CD4-positive, alpha-beta T cell treated with Interleukin-6 at 100 ng/mL for 8 hours (primary cell): ENCODE measurements at regions not wholly inside any gene's neighbourhood (a gene's known extent, or its start where the extent isn't known, plus 50 kb on each side); places are given as distances from the start of the nearest gene placed in this dataset.
"Not testable (repeated sequence)": the region's sequence is repeated elsewhere in the genome, so short reads cannot be mapped to it uniquely, and the experiment has no call there.

ENCODE experiments used
- DNase-seq: peaks from one replicate; pipeline ENCODE4 v3.0.0-alpha.2; 2020; ENCODE audit warnings: mixed read lengths, low spot score

DNA sequence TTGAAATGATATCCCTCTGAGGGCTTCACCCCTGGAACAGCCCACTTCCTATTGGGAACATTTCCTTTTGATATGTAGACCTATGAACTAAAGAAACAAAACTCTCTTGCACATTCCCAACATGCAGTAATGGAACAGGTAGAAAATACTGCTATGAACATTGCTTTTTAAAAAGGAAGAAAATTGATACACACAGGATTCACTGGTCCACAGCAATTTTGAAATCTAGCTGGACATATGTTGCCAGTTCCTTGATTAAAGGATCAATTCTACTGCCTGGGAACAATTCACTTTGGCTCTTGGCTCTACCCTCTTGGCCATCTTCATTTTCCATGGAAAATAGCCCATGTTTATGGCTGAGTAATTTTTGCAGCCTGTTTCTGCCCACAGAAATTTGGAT, 74.9 kb upstream of the ZNF280D start:
- no peak for DNase-seq

DNA sequence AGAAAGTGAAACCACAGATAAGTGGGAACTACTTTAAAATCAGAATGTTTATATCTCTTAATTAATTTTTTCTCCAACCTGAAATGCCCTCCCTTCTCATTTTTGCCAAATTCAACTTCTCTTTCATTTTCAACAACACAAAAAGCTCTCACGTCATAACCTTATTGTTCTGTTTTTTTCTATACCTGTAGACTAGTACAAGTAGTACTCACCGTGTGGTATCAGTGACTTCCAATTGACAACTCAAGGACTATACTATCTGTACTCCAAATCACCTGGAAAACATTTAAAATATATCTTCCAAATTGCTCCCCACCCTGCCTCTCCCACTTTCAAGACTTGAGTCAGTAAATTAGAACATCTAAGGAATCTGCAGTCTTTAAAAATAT, 72.8 kb upstream of the ZNF280D start:
- DNase-seq, result no peak

DNA sequence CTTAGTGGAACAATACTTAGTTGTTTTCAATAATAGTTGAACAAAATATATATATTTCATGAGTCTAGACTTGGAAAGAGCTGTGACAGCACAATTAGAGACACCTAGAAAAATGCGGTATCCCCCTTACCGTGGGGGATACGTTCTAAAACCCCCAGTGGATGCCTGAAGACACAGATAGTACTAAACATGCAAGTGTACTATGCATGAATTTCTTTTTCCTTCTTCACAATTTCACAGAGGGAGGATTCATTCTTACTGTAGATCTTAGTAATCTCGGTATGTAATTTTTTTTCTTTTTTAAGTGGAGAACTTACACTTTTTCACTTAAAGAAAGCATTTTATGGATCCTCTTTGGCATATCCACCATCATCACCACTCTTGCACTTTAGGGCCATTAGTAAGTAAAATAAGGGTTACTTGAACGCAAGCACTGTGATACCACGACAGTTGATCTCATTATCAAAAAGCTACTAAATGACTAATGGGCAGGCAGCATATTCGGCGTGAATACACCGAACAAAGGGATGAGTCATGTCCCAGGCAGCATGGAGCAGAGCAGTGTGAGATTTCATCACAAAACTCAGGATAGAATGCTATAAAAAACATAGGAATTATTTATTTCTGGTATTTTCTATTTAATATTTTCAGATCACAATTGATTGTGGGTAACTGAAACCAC, 72.3 kb upstream of the ZNF280D start:
- no peak for DNase-seq

DNA sequence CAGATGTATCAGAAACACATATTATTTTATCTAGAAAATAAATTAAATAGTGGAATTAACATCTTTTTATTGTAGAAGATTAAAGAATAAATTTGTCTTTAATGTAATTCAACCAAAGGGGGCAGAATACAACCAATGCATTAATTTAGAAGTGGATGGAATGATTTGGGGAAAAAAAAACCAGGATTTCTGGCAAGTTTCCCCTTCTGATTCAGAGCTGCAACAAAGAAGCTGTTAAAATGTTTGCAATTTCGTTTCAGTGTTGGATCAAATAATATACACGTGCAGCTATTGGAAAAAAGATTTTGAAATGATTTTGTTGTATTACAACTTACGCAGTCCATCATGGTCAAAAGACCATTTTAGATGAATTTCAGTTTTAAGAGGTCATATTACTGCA, 71.6 kb upstream of the ZNF280D start:
- DNase-seq, result no peak

DNA sequence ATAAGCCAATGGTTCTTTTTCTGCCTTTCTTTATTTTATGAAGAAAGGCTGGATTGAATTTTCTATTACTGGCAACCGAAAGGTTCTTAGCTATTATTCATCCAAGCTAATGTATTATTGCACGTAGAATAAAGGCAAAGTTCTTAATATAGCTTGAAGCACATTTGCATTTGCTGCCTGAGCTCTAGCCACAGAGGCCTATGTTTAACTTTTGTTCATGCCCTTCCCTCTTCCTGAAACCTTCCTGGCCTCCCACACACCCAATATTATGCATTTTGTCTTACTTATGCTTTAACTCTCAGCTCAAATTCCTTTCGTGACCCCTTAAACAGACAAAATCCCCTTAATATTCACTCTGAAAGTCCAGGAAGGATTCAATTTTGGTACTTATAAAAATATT, 71.0 kb upstream of the ZNF280D start:
- no peak for DNase-seq

DNA sequence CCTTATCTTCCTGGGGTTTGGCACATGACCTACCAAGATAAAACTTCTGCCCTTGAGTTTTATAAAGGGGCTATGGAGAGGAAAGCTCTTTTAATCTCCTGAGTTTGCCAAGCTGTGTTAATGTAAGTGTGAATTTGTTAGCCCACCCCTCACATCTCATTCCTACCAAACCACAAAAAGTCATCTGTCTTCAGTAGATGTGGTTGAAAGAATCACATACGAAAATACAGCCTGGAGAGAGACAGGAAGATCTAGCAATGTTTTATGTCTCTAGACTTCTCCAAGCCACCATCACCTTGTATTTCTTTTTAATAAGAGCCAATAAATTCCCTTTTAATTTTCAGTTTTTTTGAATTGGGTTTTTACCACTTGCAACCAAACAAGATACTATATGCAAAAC, 68.9 kb upstream of the ZNF280D start:
- no peak for DNase-seq

DNA sequence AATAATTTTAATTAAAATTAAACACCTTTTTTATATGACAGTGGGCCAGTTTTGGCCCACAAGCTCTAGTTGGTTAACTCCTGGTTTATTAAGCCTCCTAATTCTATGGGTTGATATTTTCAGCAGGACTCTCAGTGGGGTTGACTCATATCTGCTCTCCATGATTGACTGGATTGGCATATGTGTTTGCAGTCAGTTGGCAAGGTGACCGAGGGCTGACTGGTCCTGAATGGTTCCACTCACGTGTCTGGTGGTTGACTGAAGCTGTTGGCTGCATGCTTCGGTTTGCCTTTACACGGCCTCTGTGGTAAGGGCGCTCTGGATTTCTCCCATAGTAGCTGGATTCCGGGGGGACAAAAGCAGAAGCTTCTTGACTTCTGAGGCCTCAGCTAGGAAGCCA, 65.3 kb upstream of the ZNF280D start:
- DNase-seq, result no peak

DNA sequence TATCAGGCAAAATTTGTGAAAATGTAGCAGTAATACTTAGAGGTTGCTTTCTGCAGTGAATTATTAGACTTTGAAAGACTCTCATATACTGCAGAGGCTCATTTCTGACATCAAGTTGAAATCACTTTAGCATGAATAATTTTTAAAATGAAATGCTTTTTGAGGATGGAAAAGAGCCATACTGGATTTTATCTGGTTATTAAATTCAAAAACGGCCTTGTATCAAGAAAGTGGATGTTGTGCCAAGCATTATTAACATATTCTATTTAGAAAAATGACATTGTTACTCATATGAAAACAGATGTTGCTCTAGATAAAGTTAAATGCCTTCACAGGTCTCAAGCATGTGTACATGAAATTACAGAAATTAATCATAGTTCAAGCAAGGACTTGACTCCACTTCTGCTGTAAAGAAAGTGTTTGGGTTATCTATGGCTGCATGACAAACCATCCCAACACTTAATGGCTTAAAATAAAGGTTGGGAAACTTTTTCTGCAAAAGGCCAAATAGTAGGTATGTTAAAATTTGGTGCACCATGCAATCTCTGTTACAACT, 64.5 kb upstream of the ZNF280D start:
- no peak for DNase-seq

DNA sequence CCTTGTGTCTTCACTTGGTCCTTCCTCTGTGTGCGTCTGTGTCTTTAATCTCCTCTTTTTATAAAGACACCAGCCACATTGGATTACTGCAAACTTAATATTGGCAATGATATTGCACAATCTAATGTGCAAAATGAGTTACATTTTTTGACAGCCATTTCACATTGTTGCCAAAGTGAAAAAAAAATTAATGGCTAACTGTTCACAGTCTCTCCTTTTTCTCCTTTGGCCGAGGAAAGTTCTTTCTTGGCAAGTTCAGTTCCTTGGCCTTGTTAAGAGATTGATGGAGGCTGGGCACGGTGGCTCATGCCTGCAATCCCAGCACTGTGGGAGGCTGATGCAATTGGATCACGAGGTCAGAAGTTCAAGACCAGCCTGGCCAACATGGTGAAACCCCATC, 62.2 kb upstream of the ZNF280D start:
- no peak for DNase-seq

DNA sequence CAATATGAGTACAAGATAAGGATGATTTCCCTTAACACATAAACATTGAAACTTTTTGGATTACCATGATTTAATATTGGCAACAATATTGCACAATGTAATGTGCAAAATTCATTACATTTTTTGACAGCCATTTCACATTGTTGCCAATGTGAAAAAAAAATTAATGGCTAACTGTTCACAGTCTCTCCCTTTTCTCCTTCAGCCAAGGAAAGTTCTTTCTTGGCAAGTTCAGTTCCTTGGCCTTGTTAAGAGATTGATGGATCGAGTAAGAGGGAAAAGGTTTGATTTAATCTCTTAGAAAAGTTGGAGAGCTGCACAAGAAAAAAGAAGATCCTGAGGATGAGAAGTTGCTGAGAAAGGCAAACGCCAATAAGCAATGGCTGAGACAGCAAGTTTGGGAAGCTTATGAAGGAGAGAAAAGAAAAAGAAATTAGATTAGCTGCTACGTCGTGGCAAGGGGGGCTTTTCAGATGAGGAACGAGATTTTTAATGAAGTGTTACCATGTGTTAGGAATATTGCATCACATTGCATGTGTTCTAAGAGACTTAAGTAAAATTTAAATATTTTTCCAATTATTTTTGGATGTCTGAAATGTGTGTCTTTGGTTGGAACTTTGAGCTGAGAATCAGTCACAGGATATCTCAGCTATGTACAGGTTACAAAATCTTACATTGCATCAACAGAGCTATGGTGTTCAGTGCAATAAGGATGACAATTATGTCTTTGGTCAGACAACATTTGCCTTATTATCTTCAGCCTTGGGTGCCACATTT, 61.4 kb upstream of the ZNF280D start:
- no peak for DNase-seq

DNA sequence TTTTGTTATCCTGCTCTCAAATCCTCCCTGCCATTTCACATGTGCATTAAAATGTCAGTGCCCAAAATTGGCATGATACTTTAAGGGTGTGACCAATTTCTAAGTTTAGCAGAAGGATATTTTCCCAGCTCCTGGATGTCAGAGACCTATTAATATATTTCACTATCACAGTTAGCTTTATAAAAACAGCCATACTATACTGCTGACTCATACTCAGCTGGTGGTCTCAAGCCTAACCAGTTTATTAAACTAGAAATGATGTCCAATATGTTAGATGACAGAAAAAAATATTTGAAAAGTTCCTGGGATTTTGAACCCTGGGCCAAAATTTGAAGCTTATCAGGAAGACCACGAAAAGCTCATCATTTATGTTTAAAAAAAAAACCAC, 60.9 kb upstream of the ZNF280D start:
- DNase-seq, result no peak

DNA sequence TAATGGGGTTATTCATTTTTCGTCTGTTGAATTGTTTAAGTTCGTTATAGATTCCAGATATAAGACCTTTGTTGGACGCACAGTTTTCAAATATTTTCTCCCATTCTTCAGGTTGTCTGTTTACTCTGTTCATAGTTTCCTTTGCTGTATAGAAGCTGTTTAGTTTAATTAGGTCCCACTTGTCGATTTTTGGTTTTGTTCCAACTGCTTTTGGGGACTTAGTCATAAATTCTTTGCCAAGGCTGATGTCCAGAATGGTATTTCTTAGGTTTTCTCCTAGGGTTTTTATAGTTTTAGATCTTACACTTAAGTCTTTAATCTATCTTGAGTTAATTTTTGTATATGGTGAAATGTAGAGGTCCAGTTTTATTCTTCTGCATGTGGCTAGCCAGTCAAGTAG, 58.9 kb upstream of the ZNF280D start:
- no peak for DNase-seq

DNA sequence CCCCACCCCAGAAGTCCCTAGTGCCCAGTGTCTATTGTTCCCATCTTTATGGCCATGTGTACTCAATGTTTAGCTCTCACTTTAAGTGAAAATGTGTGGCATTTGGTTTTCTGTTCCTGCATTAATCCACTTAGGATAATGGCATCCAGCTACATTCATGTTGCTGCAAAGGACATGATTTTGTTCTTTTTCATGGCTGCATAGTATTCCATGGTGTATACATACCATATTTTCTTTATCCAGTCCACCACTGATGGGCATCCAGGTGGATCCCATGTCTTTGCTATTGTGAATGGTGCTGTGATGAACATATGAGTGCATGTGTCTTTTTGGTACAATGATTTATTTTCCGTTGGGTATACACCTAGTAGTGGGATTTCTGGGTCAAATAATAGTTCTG, 58.2 kb upstream of the ZNF280D start:
- DNase-seq, result not testable (repeated sequence)

DNA sequence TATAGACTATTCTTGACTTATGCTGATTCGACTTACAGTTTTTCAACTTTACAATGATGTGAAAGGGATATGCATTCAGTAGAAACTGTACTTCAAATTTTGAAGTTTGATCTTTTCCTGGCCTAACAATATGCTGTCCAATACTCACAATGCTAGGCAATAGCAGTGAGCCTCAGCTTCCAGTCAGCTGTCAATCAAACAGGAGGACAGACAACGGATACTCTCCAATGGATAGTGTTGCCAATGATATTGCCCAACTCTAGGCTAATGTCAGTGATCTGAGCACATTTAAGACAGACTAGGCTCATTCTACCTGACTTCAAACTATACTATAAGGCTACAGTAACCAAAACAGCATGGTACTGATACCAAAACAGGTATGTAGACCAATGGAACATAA, 55.0 kb upstream of the ZNF280D start:
- DNase-seq, result no peak

DNA sequence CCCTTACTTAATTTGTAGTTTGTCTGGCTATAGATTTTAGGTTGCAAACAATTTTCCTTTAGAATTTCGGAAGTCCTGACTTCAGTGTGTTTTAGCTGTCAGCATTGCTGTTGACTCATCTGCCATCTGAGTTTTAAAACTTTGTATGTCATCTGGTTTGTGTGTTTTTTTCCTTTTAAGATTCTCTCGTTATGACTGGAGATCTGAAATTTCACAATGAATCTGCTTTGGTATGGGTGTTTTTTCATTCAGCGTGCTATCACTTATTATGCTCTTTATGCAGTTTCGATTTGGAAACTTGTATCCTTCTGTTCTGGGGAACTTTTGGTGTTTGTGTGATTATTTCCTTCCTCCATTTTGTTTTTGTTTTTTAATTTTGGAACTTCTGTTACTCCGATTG, 53.7 kb upstream of the ZNF280D start:
- no peak for DNase-seq

DNA sequence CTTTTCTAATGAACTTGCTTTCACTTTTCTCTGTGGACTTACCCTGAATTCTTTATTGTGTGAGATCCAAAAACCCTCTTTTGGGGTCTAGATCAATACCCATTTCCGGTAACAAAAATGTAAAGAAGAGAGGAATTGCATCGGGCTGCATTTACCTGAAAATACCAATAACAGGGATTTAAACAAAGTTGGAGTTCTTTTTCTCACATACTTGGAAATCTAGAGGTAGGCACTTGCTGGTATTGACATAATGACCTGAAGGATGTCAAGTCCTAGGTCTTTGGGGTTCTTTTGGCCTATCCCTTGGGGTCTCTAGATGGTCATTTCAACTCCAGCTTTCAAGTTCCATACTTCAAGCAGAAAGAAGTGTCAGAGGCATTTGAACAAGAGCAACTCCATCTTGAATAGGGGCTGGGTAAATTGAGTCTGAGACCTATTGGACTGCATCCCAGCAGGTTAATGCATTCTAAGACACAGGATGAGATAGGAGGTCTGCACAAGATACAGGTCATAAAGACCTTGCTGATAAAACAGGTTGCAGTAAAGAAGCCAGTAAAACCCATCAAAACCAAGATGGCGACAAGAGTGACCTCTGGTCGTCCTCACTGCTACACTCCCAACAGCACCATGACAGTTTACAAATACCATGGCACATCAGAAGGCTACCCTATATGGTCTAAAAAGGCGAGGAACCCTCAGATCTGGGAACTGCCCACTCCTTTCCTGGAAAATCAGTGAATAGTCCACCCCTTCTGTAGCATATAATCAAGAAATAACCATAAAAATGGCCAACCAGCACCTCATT, 50.8 kb upstream of the ZNF280D start:
- DNase-seq, result no peak

DNA sequence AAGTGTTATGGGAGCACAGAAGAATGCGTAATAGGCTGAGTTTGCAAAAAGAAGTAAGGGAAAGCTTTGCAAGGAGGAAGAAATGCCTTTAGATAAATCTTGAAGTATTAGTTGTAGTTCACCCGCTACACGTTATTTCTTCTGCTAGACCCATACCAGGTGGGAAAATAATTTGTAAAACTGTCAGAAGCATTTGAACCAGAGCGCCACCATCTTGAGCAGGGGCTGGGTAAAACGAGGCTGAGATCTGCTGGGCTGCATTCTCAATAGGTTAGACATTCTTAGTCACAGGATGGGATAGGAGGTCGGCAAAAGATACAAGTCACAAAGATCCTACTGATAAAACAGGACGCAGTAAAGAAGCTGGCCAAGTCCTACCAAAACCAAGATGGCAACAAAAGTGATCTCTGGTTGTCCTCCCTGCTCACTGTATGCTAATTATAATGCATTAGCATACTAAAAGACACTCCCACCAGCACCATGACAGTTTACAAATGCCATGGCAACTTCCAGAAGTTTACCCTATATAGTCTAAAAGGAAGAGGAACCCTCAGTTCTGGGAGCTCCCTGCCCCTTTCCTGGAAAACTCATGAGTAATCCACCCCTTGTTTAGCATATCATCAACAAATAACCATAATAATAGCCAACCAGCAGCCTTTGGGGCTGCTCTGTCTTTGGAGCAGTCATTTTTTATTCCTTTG, 50.0 kb upstream of the ZNF280D start:
- no peak for DNase-seq
